H1 (cell line): ENCODE measurements at regions not wholly inside any gene's neighbourhood (a gene's known extent, or its start where the extent isn't known, plus 50 kb on each side); places are given as distances from the start of the nearest gene placed in this dataset.

ENCODE experiments used
- CHD1 ChIP-seq: IDR thresholded peaks from 2 replicates; pipeline ENCODE4 v1.6.1; 2012; ENCODE audit warnings: low read depth, low read length, improper control_type of control experiment
- CTCF ChIP-seq, 3 experiments: IDR thresholded peaks; 1 replicate in 2 of 3; 2 replicates in 1 of 3; pipeline versions ENCODE4 v1.5.1 to v1.6.1; 2011; ENCODE audit warnings: low read length in 3 of 3, mild to moderate bottlenecking in 3 of 3, inconsistent platforms in 2 of 3, low read depth in 1 of 3, moderate library complexity in 1 of 3; ENCODE audit not compliant: insufficient read depth in 1 of 3; ENCODE audit errors: control extremely low read depth in 1 of 3
- EP300 ChIP-seq, 2 experiments: IDR thresholded peaks; 1 replicate in 1 of 2; 2 replicates in 1 of 2; pipeline ENCODE4 v1.6.1; 2011 to 2012; ENCODE audit warnings: low read depth in 2 of 2, low read length in 2 of 2, mild to moderate bottlenecking in 2 of 2, borderline replicate concordance in 1 of 2, inconsistent platforms in 1 of 2, moderate library complexity in 1 of 2
- EZH2 ChIP-seq: fragments of 200-600 bp; sonication (generic); IDR thresholded peaks from 2 replicates; pipeline ENCODE4 v1.7.1; 2012; ENCODE audit warnings: low read depth, mild to moderate bottlenecking, moderate library complexity, low read length, inconsistent platforms; ENCODE audit not compliant: severe bottlenecking
- POLR2AphosphoS5 ChIP-seq: IDR thresholded peaks from 2 replicates; pipeline ENCODE4 v1.6.1; 2011; ENCODE audit warnings: low read depth, low read length
- RFX5 ChIP-seq: IDR thresholded peaks from 2 replicates; pipeline ENCODE4 v1.6.1; 2011; ENCODE audit warnings: low read depth, low read length, improper control_type of control experiment, borderline replicate concordance
- SRF ChIP-seq: IDR thresholded peaks from 2 replicates; pipeline ENCODE4 v1.6.1; 2011; ENCODE audit warnings: mild to moderate bottlenecking, low read depth, low read length, moderate library complexity
- TEAD4 ChIP-seq: IDR thresholded peaks from 2 replicates; pipeline ENCODE4 v1.6.1; 2012; ENCODE audit warnings: low read depth, low read length, inconsistent platforms, mixed read lengths
- USF2 ChIP-seq: IDR thresholded peaks from 2 replicates; pipeline ENCODE4 v1.6.1; 2011; ENCODE audit warnings: low read length, improper control_type of control experiment

- no peak for TF ChIP-seq CHD1
- TF ChIP-seq CTCF (IDR thresholded peaks at IDR 0.05; ENCODE audit: control extremely low read depth in 1 of 3, insufficient read depth in 1 of 3, low read depth in 1 of 3, low read length in 3 of 3): no peak
- no peak for TF ChIP-seq EP300 (IDR thresholded peaks at IDR 0.05; ENCODE audit: borderline replicate concordance in 1 of 2, low read depth in 2 of 2, low read length in 2 of 2)
- no peak for TF ChIP-seq TEAD4
- TF ChIP-seq POLR2AphosphoS5: no peak
- TF ChIP-seq EZH2: no peak
- no peak for TF ChIP-seq USF2
- TF ChIP-seq RFX5: no peak
- TF ChIP-seq SRF: no peak
Measured at GRCh38 chr14:66065188-66065587, 421.0 kb upstream of the CCDC196 start.
